H9 (cell line): ENCODE measurements at regions not wholly inside any gene's neighbourhood (a gene's known extent, or its start where the extent isn't known, plus 50 kb on each side); places are given as distances from the start of the nearest gene placed in this dataset.

Source experiments
- DNase-seq: peaks from one replicate; pipeline ENCODE4 v3.0.0-alpha.2; 2017
- H2AFZ ChIP-seq: one replicate; pipeline ENCODE4 v1.6.1; 2013; ENCODE audit warnings: mild to moderate bottlenecking, low read length, control low read depth, moderate library complexity
- H2AK5ac ChIP-seq: 2 replicates; pipeline ENCODE4 v1.6.1; 2013; ENCODE audit warnings: low read length, control low read depth, mixed read lengths; ENCODE audit not compliant: insufficient read length
- H2BK120ac ChIP-seq: one replicate; pipeline ENCODE4 v1.6.1; 2013; ENCODE audit warnings: low read depth, mild to moderate bottlenecking, low read length, control low read depth, inconsistent platforms; ENCODE audit not compliant: poor library complexity, severe bottlenecking
- H2BK12ac ChIP-seq: 2 replicates; pipeline ENCODE4 v1.6.1; 2013; ENCODE audit warnings: low read length, control low read depth, mixed read lengths, low read depth; ENCODE audit not compliant: insufficient read length
- H2BK15ac ChIP-seq: 2 replicates; pipeline ENCODE4 v1.6.1; 2013; ENCODE audit warnings: low read depth, low read length, control low read depth
- H2BK20ac ChIP-seq: one replicate; pipeline ENCODE4 v1.6.1; 2013; ENCODE audit warnings: low read depth, mild to moderate bottlenecking, low read length, control low read depth, inconsistent platforms; ENCODE audit not compliant: poor library complexity, severe bottlenecking
- H2BK5ac ChIP-seq: 2 replicates; pipeline ENCODE4 v1.6.1; 2013; ENCODE audit warnings: low read length, control low read depth, mixed read lengths; ENCODE audit not compliant: insufficient read length
- H3K14ac ChIP-seq: 2 replicates; pipeline ENCODE4 v1.6.1; 2013; ENCODE audit warnings: low read length, control low read depth; ENCODE audit not compliant: insufficient read depth
- H3K18ac ChIP-seq: 2 replicates; pipeline ENCODE4 v1.6.1; 2013; ENCODE audit warnings: low read depth, mild to moderate bottlenecking, mixed read lengths, low read length, control low read depth; ENCODE audit not compliant: insufficient read length
- H3K23ac ChIP-seq: 2 replicates; pipeline ENCODE4 v1.6.1; 2013; ENCODE audit warnings: low read length, control low read depth, mixed read lengths, low read depth; ENCODE audit not compliant: insufficient read length
- H3K23me2 ChIP-seq: 2 replicates; pipeline ENCODE4 v1.6.1; 2013; ENCODE audit warnings: low read depth, mild to moderate bottlenecking, mixed read lengths, low read length, control low read depth; ENCODE audit not compliant: insufficient read length, poor library complexity, severe bottlenecking
- H3K27ac ChIP-seq: 2 replicates; pipeline ENCODE4 v1.5.1; 2013; ENCODE audit warnings: low read length, control low read depth, mixed read lengths, low read depth; ENCODE audit not compliant: insufficient read length
- H3K27me3 ChIP-seq: 2 replicates; pipeline ENCODE4 v1.6.1; 2013; ENCODE audit warnings: low read length, control low read depth, inconsistent platforms; ENCODE audit not compliant: insufficient read depth
- H3K4ac ChIP-seq: 2 replicates; pipeline ENCODE4 v1.6.1; 2013; ENCODE audit warnings: low read depth, mild to moderate bottlenecking, control low read depth, inconsistent platforms, low read length, moderate library complexity
- H3K4me1 ChIP-seq: 2 replicates; pipeline ENCODE4 v1.6.1; 2013; ENCODE audit warnings: low read length, control low read depth, inconsistent platforms; ENCODE audit not compliant: insufficient read depth
- H3K4me2 ChIP-seq: 2 replicates; pipeline ENCODE4 v1.6.1; 2013; ENCODE audit warnings: low read length, control low read depth, mixed read lengths; ENCODE audit not compliant: insufficient read length, insufficient read depth
- H3K56ac ChIP-seq: 2 replicates; pipeline ENCODE4 v1.6.1; 2013; ENCODE audit warnings: low read depth, mild to moderate bottlenecking, mixed read lengths, low read length, control low read depth; ENCODE audit not compliant: insufficient read length
- H3K79me1 ChIP-seq: 2 replicates; pipeline ENCODE4 v1.6.1; 2013; ENCODE audit warnings: low read depth, mild to moderate bottlenecking, moderate library complexity, low read length, control low read depth, inconsistent platforms; ENCODE audit not compliant: insufficient read depth, poor library complexity, severe bottlenecking
- H3K79me2 ChIP-seq: 2 replicates; pipeline ENCODE4 v1.6.1; 2013; ENCODE audit warnings: low read length, control low read depth, inconsistent platforms; ENCODE audit not compliant: insufficient read depth
- H3K9ac ChIP-seq: 2 replicates; pipeline ENCODE4 v1.6.1; 2013; ENCODE audit warnings: low read length, control low read depth, mixed read lengths; ENCODE audit not compliant: insufficient read length; ENCODE audit errors: extremely low read depth
- H3K9me3 ChIP-seq: one replicate; pipeline ENCODE4 v1.6.1; 2013; ENCODE audit warnings: low read depth, low read length, inconsistent platforms; ENCODE audit not compliant: control insufficient read depth
- H3T11ph ChIP-seq: one replicate; pipeline ENCODE4 v1.6.1; 2013; ENCODE audit warnings: mild to moderate bottlenecking, low read length, control low read depth, inconsistent platforms
- H4K20me1 ChIP-seq: one replicate; pipeline ENCODE4 v1.6.1; 2013; ENCODE audit not compliant: control insufficient read depth, insufficient read length, insufficient read depth
- H4K5ac ChIP-seq: 2 replicates; pipeline ENCODE4 v1.6.1; 2013; ENCODE audit warnings: low read depth, mild to moderate bottlenecking, mixed read lengths, low read length, control low read depth; ENCODE audit not compliant: insufficient read length
- H4K8ac ChIP-seq: replicated peaks from 2 replicates; pipeline ENCODE4 v1.6.1; 2013; ENCODE audit warnings: low read length, control low read depth, mixed read lengths, low read depth; ENCODE audit not compliant: insufficient read length
- H4K91ac ChIP-seq: 2 replicates; pipeline ENCODE4 v1.6.1; 2013; ENCODE audit warnings: low read depth, mild to moderate bottlenecking, moderate library complexity, mixed read lengths, low read length, control low read depth; ENCODE audit not compliant: insufficient read length
- H3K27ac Mint-ChIP-seq, 3 experiments: 2 replicates in 2 of 3; 3 replicates in 1 of 3; pipeline ENCODE4 v1.8.0; 2020 to 2021; ENCODE audit warnings: mixed read lengths in 3 of 3, mild to moderate bottlenecking in 1 of 3, moderate library complexity in 1 of 3
- H3K27me3 Mint-ChIP-seq: 2 replicates; pipeline ENCODE4 v1.8.0; 2021; ENCODE audit warnings: low read depth, mild to moderate bottlenecking, moderate library complexity, mixed read lengths
- H3K36me3 Mint-ChIP-seq, 3 experiments: 2 replicates in 2 of 3; 3 replicates in 1 of 3; pipeline ENCODE4 v1.8.0; 2020 to 2021; ENCODE audit warnings: low read depth in 3 of 3, mixed read lengths in 3 of 3; ENCODE audit not compliant: insufficient read depth in 1 of 3
- H3K4me1 Mint-ChIP-seq, 2 experiments: 2 replicates each; pipeline ENCODE4 v1.8.0; 2020; ENCODE audit warnings: mixed read lengths in 2 of 2
- H3K4me3 Mint-ChIP-seq, 2 experiments: 2 replicates in 1 of 2; 3 replicates in 1 of 2; pipeline ENCODE4 v1.8.0; 2020 to 2021; ENCODE audit warnings: mild to moderate bottlenecking in 2 of 2, mixed read lengths in 2 of 2, moderate library complexity in 1 of 2
- H3K9me3 Mint-ChIP-seq, 2 experiments: 2 replicates in 1 of 2; 3 replicates in 1 of 2; pipeline ENCODE4 v1.8.0; 2020; ENCODE audit warnings: mild to moderate bottlenecking in 2 of 2, mixed read lengths in 2 of 2, moderate library complexity in 1 of 2
- WGBS: extraction: QIAGEN DNeasy Blood & Tissue Kit; methylation state at CpG from one replicate; pipeline ENCODE4 v1.1.7; 2013; ENCODE audit warnings: missing lambda C conversion rate, low lambda C conversion rate, mixed read lengths; ENCODE audit not compliant: insufficient read length; ENCODE audit errors: extremely low coverage; 5-methylcytosine and 5-hydroxymethylcytosine counted together
- TF ChIP-seq, protein P1 (sequence below): fragments of 200-600 bp; sonication (generic); conservative IDR thresholded peaks from 3 replicates; pipeline ENCODE4 v1.8.0; 2021; ENCODE audit warnings: antibody characterized with exemption, mild to moderate bottlenecking

DNA sequence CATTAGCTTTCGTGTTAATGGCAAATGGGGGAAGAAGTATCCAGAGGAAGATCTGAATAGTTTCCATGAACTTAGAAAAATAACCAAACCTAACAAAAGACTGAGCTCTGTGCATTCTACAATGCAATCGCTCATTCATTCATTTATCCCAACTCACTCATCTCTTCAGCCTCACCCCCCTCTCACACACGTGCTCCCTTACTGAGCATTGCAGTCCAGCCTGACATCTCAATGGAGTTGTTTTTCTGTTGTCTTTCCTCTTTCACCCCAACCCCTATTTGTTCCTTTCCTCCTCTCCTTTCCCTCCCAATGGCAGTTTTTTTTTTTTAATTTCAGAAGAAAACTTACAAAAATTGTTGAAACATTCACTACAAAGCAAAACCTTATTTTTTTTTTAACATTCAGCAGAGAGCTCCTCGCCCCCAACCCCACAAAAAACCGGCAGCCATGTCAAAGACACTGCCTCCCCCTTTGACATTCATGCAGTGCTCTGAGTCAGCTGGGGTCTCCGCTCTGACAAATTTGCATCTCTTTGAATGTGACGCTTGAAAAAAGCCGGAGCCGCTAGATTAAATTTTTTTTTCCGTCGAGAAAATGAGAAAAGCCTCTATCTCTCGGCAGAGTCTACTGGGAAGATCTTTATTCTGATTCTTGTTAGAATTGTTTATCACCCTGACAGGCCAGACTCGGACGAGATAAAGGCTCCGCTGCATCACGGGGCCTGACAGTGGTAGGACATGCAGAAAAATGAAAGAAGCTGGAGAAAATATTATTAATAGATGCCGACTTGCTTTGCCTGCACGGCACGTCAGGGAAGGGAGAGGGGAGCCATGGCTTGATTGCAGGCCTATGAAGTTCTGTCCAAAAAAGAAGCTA, 775.6 kb downstream of the VRK1 start:
- no peak overlapping the region for H3K9ac ChIP-seq
- DNase-seq = no peak
- H3K27ac Mint-ChIP-seq = no peak overlapping the region

More for the DNA sequence above, 775.6 kb downstream of the VRK1 start:
- Mint-ChIP-seq H3K27me3 (peaks cover 7% of the 10 kb centered on the region; the same call in 1 of the 2 replicates), H3K4me3 (peak overlapping the region; percentile 15 to 24; a peak in 3 of 5 replicates), H3K4me1 (peaks cover 13% of the 10 kb centered on the region in 2 experiments), H3K9me3 (no peaks in the 10 kb centered on the region; a peak in 1 of 5 replicates), H3K36me3 (no peaks in the 10 kb centered on the region; a peak in 1 of 7 replicates)
- Histone ChIP-seq H3K79me2 (no peaks in the 10 kb centered on the region), H3K4me2 (peak overlapping the region; percentile 3), H3K4ac (no peak overlapping the region), H3K4me1 (no peaks in the 10 kb centered on the region; the same call in 1 of the 2 replicates), H4K20me1 (no peaks in the 10 kb centered on the region), H3T11ph (no peak overlapping the region), H3K56ac (no peak overlapping the region), H2AFZ (no peak overlapping the region), H3K27me3 (peaks cover 2% of the 10 kb centered on the region; the same call in 1 of the 2 replicates), H2BK5ac (no peak overlapping the region), H2BK12ac (no peak overlapping the region), H4K91ac (no peak overlapping the region), H3K9me3 (no peaks in the 10 kb centered on the region), H3K79me1 (no peaks in the 10 kb centered on the region), H2BK120ac (no peak overlapping the region), H3K18ac (no peak overlapping the region), H3K27ac (no peak overlapping the region), H2BK15ac (no peak overlapping the region), H2AK5ac (no peak overlapping the region), H4K8ac (no peak overlapping the region), H3K14ac (no peak overlapping the region), H4K5ac (no peak overlapping the region), H3K23ac (no peak overlapping the region), H3K23me2 (no peaks in the 10 kb centered on the region), H2BK20ac (no peak overlapping the region)
- WGBS = no CpG with 5 or more reads among the region's 19 CpGs
- TF ChIP-seq, protein P1, sequence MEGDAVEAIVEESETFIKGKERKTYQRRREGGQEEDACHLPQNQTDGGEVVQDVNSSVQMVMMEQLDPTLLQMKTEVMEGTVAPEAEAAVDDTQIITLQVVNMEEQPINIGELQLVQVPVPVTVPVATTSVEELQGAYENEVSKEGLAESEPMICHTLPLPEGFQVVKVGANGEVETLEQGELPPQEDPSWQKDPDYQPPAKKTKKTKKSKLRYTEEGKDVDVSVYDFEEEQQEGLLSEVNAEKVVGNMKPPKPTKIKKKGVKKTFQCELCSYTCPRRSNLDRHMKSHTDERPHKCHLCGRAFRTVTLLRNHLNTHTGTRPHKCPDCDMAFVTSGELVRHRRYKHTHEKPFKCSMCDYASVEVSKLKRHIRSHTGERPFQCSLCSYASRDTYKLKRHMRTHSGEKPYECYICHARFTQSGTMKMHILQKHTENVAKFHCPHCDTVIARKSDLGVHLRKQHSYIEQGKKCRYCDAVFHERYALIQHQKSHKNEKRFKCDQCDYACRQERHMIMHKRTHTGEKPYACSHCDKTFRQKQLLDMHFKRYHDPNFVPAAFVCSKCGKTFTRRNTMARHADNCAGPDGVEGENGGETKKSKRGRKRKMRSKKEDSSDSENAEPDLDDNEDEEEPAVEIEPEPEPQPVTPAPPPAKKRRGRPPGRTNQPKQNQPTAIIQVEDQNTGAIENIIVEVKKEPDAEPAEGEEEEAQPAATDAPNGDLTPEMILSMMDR = no peak
